ENCODE measurements at regions not wholly inside any gene's neighbourhood (a gene's known extent, or its start where the extent isn't known, plus 50 kb on each side); places are given as distances from the start of the nearest gene placed in this dataset.
"Not testable (repeated sequence)": the region's sequence is repeated elsewhere in the genome, so short reads cannot be mapped to it uniquely, and the experiment has no call there.

DNA sequence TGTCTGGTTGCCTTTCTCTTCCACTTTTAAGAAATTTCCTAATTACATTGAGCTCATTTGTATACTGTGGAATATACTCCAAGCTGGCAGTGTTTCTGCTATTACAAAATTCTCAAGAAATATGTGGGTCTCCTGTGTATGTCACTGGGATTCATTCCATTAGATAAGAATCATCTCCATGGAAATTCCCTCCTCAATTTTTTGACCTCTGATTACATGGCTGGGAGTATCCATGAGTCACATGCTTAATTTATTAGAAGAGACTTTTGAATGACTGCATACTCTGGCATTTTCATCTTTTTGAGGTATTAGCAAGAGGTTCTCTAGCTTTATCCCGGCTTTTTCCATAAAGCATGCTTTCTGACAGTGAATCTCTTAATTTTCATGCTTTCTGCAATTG lies 665.5 kb upstream of the CNTNAP5 start:
- no peak for DNase-seq

DNA sequence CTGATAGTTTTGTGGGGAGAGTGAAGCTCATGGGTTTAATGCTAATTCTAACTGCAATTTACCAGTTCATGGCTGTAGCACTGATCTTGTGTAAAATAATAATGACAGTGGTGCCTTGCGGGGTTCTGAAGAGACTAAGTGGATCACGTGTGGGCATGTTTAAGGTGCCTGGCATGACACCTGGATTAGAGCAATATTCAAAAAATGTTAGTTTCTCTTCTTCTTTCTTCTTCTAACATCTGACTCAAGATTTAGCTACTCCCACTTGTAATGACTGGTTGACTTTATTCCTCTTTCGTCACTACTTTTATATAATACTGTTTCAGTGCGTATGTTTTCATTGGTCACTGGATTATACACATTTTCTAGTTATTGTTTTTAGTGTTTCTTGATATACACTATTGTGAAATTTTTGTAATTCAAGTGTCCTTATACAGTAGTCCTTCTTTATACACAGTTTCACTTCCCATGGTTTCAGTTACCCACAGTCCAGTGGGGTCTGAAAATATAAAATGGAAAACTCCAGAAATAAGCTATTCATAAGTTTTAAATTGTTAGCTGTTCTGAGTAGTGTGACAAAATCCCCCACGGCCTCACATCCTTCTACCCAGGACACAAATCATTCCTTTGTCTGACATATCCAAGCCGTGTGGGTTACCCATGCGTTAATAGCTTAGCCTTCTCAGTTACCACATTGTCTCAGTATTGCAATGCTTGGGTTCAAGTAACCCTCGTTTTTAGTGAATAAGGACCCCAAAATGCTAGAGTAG lies 662.2 kb upstream of the CNTNAP5 start:
- DNase-seq, result no peak

DNA sequence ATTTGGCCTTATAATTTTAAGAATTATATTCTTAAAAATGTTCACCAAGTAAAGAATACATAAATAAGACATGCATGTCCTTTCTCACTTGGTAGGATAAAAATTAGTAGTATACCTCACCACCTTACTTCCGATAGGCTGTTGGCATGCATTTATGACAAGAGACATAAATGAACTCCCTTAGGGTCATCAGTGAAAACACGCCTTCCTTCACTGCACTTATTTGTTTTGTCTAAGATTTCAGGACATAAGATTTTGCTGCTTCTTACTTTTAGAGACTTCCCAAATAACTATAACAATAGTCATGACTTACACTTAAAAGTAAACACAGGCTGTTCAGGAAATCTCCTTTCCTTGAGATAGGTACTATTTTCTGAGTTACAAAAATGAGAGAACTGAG lies 661.3 kb upstream of the CNTNAP5 start:
- no peak for DNase-seq

DNA sequence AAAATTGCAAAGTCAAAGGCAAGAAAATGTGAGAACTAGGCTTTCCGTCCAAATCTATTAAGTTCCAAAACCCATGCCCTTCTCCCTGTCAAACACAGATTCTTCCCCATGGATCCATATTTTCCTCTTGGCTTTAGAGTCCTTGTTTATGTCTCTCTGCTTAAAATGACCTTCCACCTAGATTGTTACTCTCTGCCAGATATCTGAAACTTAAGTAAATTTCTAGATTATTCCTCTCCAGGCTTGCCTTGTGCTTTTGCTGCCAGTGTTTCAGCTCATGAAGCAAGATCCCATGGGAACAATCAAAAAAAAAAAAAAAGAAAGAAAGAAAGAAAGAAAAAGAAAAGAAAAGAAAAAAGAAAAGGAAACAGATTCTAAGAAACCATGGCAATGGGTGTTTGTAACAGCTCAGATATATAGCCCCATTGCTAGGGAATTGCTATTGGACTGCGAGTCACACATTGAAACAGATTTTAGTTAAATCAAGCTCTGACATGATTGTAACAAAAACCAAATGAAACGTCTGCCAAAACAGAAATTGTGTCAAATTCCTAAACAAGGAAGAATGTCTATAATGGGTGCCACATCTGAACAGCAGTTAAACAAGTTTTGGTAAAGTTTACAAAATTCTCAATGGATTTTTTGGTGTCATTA lies 660.7 kb upstream of the CNTNAP5 start:
- no peak for DNase-seq

DNA sequence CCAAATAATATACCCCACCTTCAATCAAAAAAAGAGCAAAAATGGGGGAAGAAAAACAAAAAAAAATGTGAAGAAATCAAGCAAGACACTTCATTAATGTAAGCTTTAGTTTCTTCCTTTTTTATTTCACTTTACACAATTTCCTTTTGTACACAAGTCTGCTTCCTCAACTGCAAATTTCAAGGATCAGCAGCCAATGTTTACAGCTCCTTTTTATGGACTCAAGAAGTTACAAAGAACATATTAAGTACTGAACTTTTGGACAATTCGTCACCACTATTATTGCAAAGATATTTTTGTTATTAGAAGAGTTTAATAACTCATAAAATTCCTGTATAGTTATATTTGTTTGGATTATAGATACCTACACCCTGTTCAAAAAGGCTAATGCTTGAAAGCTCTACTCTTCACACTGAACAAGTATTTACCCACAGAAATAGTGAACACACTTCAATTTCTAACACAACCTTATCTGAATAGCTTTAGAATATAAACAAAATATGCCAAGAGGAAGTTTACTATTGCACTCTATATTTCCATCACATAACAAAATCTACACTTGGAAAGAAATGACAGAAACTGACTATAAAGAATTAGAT lies 658.7 kb upstream of the CNTNAP5 start:
- DNase-seq, result no peak

DNA sequence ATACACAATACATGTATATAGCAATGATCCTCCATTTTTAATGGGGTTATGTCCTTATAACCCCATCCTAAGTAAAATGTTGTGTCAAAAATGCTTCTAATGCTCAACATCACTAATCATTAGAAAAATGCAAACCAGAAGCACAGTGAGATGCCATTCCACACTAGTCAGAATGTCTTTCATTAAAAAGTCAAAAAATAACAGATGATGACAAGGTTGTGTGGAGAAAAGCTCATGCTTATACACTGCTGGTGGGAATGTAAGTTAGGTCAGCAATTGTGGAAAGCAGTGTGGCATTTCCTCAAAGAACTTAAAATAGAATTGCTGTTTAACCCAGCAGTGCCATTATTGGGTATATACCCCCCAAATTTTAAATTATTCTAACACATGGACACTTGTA lies 654.9 kb upstream of the CNTNAP5 start:
- no peak for DNase-seq

DNA sequence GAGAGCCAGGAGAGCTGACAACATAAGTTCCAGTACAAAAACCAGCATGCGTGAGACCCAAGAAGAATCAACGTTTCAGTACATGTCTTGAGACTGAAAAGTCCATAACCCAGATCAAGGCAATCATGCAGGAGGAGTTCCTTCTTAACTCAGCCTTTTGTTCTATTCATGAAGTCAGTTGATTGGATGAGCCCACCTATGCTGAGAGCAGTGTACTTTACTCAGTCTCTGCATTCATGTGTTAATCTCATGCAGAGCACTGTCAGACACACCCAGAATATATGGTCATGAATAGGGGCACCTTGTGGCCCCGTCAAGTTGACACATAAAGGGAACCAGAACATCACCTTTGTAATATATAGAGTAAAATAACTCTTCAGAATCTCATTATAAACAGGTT lies 653.6 kb upstream of the CNTNAP5 start:
- no peak for DNase-seq

DNA sequence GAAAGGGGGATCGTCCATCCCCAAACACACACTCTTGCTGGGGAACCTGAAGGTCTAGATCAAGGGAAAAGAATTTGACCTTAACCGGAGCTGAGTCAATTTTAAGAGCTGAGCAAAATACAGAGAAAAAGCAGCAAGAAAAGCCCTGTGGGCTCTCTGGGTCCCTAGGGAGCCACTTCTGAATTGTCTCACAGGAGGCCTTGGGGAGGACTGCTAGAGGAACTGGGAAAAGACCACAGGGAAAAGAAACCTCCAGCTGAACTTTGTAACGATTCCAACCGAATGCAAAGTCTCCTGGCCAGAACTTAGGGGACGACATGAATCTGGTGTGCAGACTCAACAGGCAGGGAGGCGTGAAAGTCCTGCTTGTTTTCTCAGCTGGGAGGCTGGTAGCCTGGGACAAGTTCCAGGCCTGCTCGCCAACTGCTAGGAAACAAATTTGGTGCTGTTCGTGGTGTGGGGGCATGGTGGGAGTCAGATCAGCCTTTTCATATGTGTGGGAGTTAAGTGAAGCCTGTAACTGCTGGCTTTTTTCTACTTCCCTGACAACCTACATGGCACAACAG lies 644.6 kb upstream of the CNTNAP5 start:
- no peak for DNase-seq

DNA sequence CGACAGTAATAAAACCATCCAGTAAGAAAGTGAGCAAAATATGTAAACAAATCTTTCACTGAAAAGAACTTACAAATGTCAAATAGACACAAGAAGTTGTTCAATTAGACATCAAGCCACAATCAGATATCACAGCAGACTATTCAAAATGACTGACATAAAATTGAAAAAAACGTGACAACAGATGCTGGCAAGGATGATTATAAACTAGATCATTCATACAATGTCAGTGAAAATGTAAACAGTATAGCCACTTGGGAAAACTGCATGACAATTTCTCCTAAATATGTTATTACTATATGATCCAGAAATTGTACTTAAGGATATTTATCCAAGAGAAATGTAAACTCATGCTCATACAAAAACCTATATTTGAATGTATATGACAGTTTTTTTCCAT lies 609.4 kb upstream of the CNTNAP5 start:
- no peak for DNase-seq

DNA sequence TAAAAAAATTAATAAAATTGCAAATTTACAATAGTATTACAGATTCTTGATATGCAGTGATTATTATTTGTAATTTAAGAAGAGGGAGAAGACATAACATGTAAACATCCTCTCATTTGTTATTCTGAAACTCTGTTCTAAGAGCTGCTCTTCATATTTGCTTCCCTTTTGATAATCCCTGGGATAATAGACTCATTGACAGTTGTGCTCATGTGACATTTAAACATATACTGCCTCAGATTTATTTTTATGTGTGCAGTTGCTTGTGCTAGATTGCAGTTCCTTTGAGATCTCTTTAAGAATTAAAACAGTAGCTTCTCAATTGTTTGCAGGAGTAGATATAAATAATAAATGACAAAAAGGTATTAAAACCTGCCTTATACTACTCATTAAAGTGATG lies 605.1 kb upstream of the CNTNAP5 start:
- no peak for DNase-seq

DNA sequence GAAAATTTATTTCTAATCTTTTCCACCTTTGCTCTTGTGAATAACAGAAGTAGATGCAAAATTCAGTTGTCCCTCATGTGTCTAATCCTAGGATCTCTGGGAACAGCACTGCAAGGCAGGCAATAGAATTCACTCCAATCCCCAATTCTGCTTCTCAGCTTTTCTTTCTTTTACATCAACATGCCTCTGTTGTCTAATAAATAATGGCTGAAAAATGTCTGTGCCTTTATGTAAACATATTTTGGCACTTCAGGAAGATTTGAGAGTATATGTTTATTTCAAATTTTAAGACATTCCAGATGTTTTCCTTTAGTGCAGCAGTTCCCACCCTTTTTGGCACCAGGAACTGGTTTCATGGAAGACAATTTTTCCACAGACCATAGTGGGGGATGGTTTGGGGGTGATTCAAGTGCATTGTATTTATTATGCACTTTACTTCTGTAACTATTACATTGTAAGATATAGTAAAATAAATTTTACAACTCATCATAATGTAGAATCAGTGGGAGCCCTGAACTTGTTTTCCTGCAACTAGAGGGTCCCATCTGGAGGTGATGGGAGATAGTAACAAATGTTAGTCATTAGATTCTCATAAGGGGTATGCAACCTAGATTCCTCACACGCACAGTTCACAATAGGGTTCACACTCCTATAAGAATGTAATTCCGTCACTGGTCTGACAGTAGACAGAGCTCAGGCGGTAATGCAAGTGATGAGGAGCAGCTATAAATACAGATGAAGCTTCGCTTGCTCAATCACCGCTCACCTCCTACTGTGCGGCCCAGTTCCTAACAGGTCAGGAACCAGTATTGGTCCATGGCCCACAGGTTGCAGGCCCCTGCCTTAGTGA lies 590.3 kb upstream of the CNTNAP5 start:
- no peak for DNase-seq

DNA sequence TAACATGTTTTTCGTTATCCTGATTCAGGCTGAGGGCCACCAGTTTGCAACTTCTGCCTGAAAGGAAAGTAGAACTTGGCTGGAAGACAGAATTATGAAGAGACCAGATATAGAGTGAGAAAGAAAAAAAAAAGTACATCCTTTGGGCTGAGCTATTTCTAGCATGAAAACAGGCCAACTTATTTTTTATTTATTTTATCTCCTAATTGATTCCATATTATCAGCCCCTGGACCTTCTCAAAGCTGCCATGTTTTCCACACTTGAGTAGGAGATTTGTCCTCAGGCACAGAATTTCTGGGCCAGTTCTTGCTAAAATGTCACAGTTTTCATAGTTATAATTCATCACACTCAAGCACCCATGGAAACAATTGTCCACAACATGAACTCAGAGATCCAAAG lies 586.8 kb upstream of the CNTNAP5 start:
- no peak for DNase-seq

DNA sequence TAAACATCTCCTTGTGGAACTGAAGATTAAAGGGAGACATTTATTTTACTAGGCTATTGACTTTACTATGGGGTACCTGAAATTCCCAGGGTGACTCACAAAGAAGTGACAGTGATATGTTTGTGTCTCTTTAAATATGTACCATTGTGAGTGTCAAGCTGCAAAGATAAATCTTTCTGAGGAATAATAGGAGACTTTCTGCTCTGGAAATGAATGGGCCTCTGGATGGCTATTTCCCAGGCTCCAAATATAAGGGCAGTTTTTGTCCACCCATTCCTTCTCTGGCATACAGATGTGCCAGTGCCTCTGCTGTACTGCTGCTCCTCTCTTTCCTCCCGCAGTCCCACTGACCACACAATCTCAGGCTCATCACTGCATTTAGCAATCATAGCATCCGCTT lies 586.4 kb upstream of the CNTNAP5 start:
- DNase-seq, result no peak

DNA sequence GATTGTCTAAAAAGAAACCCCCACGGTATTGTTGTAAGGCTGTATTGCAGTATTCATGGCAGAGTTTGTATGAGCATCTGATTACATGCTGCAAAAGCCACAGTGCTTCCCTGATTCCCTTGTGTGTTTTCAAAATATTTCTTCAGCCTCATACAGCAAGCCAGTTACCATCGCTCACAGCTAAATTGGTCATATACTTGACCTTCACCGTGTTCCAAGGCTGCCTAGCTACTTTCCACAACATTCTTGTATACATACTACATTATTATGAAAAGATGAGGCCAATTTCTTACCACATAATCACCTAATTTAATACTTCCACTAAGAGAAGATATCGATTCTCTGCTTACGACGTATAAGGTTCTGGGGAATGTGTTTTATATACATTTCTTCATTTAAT lies 576.3 kb upstream of the CNTNAP5 start:
- no peak for DNase-seq

DNA sequence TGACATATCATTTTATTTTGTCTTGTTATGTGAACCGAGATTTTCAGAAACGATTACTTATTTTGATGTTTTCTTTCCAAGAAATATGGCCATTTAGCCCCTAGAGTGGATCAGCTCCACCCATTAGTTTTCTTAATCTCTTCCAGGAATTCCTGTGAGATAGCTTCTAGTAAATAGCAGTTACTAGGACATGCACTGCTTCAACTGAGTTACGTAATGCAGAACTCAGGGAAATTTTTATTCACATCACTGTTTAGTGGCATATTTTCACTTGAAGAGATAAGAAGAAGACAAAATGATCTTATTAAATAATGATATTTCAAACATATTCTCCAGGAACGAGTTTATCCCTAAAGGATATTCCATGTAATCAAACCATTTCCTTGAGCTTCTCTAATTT lies 573.5 kb upstream of the CNTNAP5 start:
- DNase-seq, result no peak

DNA sequence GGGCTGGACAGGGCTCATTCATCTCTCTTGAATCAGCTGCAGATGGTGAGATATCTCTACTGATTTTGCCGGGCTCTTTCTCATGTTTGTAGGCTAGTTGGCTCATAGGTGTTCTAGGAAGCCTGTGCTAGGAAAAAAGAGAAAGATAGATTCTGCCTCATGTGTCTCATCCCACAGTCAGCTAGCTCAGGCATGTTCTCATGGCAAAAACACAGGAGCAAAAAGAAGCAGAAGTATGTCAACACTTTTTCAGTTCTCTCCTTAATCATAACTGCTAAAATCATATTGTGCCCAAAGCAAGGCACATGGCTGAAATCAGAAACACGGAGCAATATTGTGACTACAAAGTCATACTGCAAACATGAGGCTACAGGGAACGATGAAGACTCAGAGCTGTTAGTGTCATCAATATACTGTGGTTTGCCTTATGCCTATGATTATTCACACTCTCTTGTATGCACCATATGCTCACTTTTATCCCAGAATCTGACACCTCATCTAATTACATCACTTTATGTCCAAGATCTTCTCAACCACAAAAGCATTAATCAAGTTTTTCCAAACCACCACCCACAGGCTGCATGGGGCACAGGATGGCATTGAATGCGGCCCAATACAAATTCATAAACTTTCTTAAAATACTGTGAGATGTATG lies 571.9 kb upstream of the CNTNAP5 start:
- no peak for DNase-seq

DNA sequence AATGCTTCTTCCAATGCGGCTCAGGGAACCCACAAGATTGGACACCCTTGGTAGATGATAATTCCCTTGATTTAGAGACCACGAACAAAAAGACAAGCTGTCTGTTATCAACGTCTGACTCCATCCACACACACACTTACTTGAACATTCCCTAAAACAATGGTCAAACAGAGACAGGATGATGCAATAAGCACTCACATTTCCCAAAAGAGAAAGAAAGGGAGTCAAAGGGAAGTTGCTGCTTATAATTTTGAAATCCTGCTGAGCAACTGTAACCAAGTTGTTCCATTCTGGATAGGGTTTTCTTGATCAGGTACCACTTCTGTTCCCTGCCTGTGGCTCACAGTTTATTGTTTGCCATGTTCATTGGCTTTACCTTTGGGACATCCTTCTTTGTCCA lies 571.3 kb upstream of the CNTNAP5 start:
- DNase-seq, result no peak

DNA sequence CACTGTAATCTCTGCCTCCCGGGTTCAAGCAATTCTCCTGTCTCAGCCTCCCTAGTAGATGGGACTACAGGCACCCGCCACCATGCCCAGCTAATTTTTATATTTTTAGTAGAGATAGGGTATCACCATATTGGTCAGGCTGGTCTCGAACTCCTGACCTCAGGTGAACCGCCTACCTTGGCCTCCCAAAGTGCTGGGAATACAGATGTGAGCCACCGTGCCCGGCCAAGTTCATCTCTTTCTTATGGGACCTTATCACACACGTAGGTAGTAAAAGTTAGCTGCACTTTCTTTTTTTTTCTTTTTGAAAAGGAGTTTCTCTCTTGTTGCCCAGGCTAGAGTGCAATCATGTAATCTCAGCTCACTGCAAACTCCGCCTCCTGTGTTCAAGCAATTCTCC lies 569.9 kb upstream of the CNTNAP5 start:
- not testable (repeated sequence) for DNase-seq

DNA sequence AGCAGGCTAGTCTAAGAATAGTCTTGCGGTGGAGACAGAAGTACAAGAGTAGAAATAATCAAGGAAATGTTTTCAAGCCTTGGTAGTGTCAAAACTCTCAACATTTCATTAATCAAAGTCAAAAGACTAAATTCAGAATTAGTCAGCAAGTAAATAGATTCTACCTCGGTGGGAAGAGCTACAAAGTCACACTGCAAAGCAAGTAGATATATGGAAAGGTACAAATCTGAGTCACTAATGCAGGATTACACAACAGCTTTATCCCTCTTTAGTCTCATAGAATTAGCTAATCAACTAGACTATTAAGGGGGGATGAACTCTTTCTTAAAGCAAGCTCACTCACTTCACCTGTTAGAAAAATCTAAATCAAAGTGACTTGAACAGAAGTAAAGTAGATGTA lies 568.7 kb upstream of the CNTNAP5 start:
- no peak for DNase-seq

DNA sequence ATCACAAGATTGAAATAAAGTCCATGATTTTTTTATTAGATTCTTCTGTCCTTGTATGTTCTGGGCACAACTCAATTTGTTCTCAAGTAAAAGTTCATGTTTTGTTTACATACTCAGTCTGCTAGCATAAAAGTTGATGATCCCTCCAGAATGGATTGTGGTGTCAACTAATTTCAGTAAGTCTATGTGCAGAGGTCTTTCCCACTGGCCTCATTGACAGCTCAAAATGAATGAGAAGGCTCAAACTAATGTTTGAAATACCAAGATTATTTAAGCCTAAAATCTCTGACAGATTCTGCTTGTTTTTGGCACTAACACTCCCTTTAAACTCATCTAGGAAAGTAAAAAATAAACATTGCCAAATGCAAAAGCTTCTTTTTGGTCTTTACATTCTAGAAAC lies 561.2 kb upstream of the CNTNAP5 start:
- DNase-seq, result no peak

DNA sequence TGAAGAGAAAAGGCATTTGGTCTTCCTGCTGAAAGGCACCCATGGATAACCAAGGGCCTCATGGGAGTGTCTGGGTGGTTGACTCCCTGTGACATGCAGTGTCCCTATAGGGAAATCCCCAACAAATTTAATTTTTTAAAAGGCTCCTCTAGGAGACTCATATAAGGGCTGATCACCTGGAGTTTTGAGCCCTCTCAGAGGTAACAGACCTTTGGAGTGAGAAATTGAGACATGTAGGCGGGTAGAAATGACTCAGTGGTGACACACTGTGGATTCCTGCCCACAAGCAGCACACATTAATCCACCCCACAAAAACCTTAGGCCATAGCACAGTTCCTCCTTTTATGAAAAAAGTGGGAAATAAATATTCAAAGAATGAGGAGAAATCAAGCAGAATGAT lies 557.0 kb upstream of the CNTNAP5 start:
- DNase-seq, result no peak

DNA sequence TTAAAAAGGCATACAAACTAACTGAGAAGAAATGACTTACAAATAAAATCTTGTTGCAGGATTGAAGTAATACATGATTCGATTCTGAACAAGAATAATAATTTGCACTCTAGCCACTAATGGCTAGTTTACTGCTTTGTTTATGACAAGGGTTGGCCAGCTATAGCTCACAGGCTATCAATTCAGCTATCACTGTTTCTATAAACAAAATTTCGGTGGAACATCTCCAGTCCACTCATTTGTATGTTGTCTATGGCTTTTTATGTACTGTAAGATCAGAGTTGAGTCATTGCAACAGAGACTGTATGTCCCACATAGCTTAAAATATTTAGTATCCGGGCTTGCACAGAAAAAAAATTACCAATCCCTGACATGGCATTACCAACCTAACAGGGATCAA lies 543.7 kb upstream of the CNTNAP5 start:
- DNase-seq, result no peak

DNA sequence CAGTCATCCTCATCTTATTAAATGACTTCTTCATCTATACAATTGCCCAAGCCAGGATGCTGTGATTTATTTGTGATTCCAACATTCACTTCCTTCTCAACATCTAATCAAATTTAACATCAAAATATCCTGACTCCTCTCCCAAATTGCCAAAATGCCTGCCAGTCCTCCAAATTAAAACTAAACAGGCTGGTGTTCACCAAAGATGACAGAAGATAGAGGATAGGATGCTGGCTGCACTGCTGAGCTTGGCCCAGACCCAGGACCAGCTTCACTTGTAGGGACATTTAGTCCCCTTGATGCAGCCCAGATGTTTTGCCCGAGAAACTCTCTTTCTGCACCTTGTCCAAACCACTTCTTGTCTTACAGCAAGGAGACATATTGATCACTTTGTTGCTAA lies 540.0 kb upstream of the CNTNAP5 start:
- DNase-seq, result no peak
